ENCODE measurements at regions not wholly inside any gene's neighbourhood (a gene's known extent, or its start where the extent isn't known, plus 50 kb on each side); places are given as distances from the start of the nearest gene placed in this dataset.

- dilution Hi-C loops (cut with MboI; ENCODE audit: extremely low pct_ligation_motif_present, low sequenced_read_pairs) = no loop called here
- Histone ChIP-seq H3K9me1 (ENCODE audit: control insufficient read depth, extremely low read depth, insufficient read depth, low read length) (no peaks in the 10 kb centered on the region), H3K9ac (ENCODE audit: control insufficient read depth, extremely low read depth, insufficient read depth, low read length) (no peak overlapping the region), H3K4me1 (ENCODE audit: control insufficient read depth, extremely low read depth, insufficient read depth, low read length) (no peaks in the 10 kb centered on the region), H3K4me2 (ENCODE audit: control insufficient read depth, extremely low read depth, insufficient read depth, low read depth, low read length) (no peak overlapping the region), H3K9me3 (ENCODE audit: control insufficient read depth, low read depth, low read length) (no peaks in the 10 kb centered on the region), H4K20me1 (ENCODE audit: control insufficient read depth, extremely low read depth, insufficient read depth, low read length) (no peaks in the 10 kb centered on the region), H3K27ac (ENCODE audit: control insufficient read depth, insufficient read depth, low read length) (no peak overlapping the region), H3K27me3 (ENCODE audit: control insufficient read depth, extremely low read depth, insufficient read depth, low read length) (no peaks in the 10 kb centered on the region), H3K4me3 (ENCODE audit: control insufficient read depth in 2 of 3, extremely low read depth in 1 of 3, insufficient read depth in 2 of 3, low read depth in 1 of 3, low read length in 3 of 3) (no peak overlapping the region), H2AFZ (ENCODE audit: control insufficient read depth, low read length) (no peak overlapping the region), H3K79me2 (ENCODE audit: control insufficient read depth, insufficient read depth, low read length) (no peaks in the 10 kb centered on the region), H3K36me3 (ENCODE audit: control insufficient read depth in 2 of 2, extremely low read depth in 1 of 2, insufficient read depth in 2 of 2, low read length in 2 of 2) (no peaks in the 10 kb centered on the region)
- TF ChIP-seq EZH2 (IDR thresholded peaks at IDR 0.05; ENCODE audit: low read length) = no peak
- no peak for TF ChIP-seq CTCF (optimal IDR thresholded peaks at IDR 0.05 in 1 of 3, IDR thresholded peaks at IDR 0.05 in 1 of 3, conservative IDR thresholded peaks at IDR 0.05 in 1 of 3; ENCODE audit: extremely low read depth in 1 of 3, insufficient read depth in 2 of 3, low read length in 3 of 3)
- DNase-seq (ENCODE audit: low read depth, low spot score) (no peak), FAIRE-seq (no peak)
Observed at GRCh38 chr2:126808929-126809328, 89.8 kb upstream of the TEX51 start.

GRCh38 chr2:126809340-126809739 is 89.3 kb upstream of the TEX51 start:
- Histone ChIP-seq H2AFZ (ENCODE audit: control insufficient read depth, low read length) (no peak overlapping the region), H3K4me3 (ENCODE audit: control insufficient read depth in 2 of 3, extremely low read depth in 1 of 3, insufficient read depth in 2 of 3, low read depth in 1 of 3, low read length in 3 of 3) (no peak overlapping the region)

More at GRCh38 chr2:126809340-126809739, 89.3 kb upstream of the TEX51 start:
- TF ChIP-seq CTCF (optimal IDR thresholded peaks at IDR 0.05 in 1 of 3, IDR thresholded peaks at IDR 0.05 in 1 of 3, conservative IDR thresholded peaks at IDR 0.05 in 1 of 3; ENCODE audit: extremely low read depth in 1 of 3, insufficient read depth in 2 of 3, low read length in 3 of 3) = no peak
- TF ChIP-seq EZH2 (IDR thresholded peaks at IDR 0.05; ENCODE audit: low read length) = no peak
- Histone ChIP-seq H3K9me3 (ENCODE audit: control insufficient read depth, low read depth, low read length) (no peaks in the 10 kb centered on the region), H3K27ac (ENCODE audit: control insufficient read depth, insufficient read depth, low read length) (no peak overlapping the region), H3K9ac (ENCODE audit: control insufficient read depth, extremely low read depth, insufficient read depth, low read length) (no peak overlapping the region), H3K27me3 (ENCODE audit: control insufficient read depth, extremely low read depth, insufficient read depth, low read length) (no peaks in the 10 kb centered on the region), H3K4me1 (ENCODE audit: control insufficient read depth, extremely low read depth, insufficient read depth, low read length) (no peaks in the 10 kb centered on the region), H3K4me2 (ENCODE audit: control insufficient read depth, extremely low read depth, insufficient read depth, low read depth, low read length) (no peak overlapping the region), H3K9me1 (ENCODE audit: control insufficient read depth, extremely low read depth, insufficient read depth, low read length) (no peaks in the 10 kb centered on the region), H3K36me3 (ENCODE audit: control insufficient read depth in 2 of 2, extremely low read depth in 1 of 2, insufficient read depth in 2 of 2, low read length in 2 of 2) (no peaks in the 10 kb centered on the region), H4K20me1 (ENCODE audit: control insufficient read depth, extremely low read depth, insufficient read depth, low read length) (no peaks in the 10 kb centered on the region), H3K79me2 (ENCODE audit: control insufficient read depth, insufficient read depth, low read length) (no peaks in the 10 kb centered on the region)
- DNase-seq (ENCODE audit: low read depth, low spot score) = no peak
- dilution Hi-C loops (cut with MboI; ENCODE audit: extremely low pct_ligation_motif_present, low sequenced_read_pairs) = no loop called here
- no peak for FAIRE-seq

All from keratinocyte (primary cell).